ENCODE measurements at regions not wholly inside any gene's neighbourhood (a gene's known extent, or its start where the extent isn't known, plus 50 kb on each side); places are given as distances from the start of the nearest gene placed in this dataset.

- no peak for TF ChIP-seq CTCF (IDR thresholded peaks at IDR 0.05)
- no peak for TF ChIP-seq POLR2A (IDR thresholded peaks at IDR 0.05; ENCODE audit: low read depth)
- TF ChIP-seq POLR2AphosphoS5 (IDR thresholded peaks at IDR 0.05), result no peak
- TF ChIP-seq EP300 (IDR thresholded peaks at IDR 0.05), result no peak
These were observed 1606.4 kb upstream of the TENM3 start for GRCh38 chr4:180636696-180637404.

Measured in esophagus muscularis mucosa (tissue), 4 donors.